HG03108 (cell line): ENCODE measurements at regions not wholly inside any gene's neighbourhood (a gene's known extent, or its start where the extent isn't known, plus 50 kb on each side); places are given as distances from the start of the nearest gene placed in this dataset.

Source experiments
- ATAC-seq: cut with Tn5 transposase; IDR thresholded peaks from one replicate; pipeline ENCODE4 v1.9.1; 2021; ENCODE audit warnings: moderate library complexity; ENCODE audit not compliant: unreplicated experiment

DNA sequence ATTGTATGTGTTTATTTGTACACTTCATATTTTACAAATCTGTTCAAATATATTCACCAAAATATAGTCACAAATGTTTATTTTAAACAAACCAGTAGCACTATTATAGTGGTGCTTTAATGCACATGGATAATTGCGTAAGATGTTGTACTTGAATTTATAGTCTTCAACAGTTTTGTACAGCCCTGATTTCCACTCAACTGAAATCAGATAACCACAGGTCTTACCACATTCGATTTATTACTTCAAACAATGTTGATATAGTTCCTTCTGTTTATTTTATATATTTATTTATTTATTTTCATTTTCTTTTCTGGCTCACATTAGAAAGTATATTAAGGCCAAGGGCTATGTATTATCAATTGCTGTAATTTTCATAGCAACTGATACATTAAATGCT is 99.4 kb upstream of the ZNF804A start:
- no peak for ATAC-seq

DNA sequence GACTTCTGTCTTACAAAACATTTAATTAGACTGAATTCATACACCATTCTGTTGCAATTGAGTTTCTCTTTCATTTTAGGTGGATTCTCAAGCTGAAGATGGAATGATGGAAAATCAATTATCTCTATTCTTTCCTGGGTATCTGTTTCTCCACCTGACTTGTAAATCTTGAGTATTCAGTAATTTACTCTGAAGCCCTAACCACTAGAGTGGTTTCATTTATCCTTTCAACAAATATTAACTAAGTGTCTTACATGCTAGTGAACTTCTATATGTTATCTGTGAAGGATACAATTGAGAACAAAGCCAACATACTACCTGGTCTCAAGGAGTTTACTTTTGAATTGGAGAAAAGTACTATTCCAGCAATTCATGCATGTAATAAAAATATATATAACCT is 94.1 kb upstream of the ZNF804A start:
- no peak for ATAC-seq

DNA sequence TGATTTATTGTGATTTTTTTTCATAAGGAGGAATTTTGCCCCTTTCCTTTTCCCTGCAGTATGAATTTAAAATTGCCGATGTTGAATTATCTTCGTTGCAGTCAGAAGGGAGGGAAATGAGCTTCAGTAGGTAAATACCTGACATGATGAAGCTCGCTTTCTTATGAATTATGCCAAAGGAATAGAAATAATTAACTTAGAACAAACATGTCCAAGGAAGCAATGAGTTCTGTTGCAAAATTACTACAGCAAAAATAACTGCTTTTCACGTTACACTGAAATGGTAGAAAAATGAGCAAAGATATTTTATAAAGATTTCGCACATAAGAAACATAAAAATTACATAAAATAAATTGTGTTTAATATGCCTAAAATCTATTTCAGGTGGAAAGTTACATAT is 91.1 kb upstream of the ZNF804A start:
- no peak for ATAC-seq

DNA sequence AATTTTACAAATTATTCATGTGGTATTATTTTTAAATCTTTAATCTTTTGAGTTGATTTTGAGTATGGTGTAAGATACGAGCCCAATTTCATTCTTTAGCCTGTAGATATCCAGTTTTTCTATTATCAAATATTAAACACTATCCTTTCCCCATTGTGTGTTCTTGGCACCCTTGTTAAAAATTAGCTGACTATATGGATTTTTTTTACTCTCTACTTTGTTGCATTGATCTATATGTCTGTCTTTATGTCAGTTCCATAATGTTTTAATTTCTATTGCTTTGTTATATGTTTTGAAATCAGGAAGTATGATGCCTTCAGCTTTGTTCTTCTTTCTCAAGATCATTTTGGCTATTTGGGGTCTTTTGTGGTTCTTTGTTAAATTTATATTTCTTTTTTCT is 80.9 kb upstream of the ZNF804A start:
- no peak for ATAC-seq

DNA sequence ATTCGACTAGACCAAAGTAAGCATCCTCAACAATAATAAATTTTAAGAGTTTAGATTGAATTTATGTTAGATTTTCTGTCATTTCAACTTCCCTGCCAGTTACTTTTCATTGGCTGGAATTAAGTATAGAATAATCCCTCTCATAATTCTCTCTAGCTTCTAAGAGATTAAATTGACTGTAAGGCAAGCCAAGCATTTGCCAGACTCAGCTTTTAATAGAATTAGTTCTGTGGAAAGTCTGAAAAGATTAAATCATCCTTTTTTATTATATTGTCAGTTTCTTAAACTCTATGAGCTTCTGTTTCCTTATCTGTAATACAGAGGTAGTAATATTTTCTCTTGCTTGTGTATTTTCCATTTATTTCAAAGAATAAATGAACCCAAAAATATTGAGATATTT is 77.9 kb upstream of the ZNF804A start:
- ATAC-seq, result no peak

DNA sequence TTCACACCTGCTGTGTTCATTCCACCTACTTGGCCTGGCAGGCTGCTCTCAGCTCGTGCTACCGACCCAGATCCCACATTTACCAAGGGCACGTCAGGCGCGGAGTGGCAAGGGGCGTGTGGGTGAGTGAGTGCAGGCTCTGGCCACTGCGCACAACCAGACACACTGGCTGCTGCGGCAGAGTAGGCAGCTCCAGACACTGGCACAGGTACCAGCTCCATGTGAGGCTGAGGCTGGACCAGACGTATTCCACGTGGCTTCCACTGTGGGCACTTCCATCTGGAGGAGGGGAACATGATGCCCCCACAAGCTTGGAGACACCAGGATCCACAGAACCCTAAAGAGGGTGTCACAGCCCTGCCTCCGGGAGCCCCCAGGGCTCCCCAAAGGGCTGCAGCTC is 74.6 kb upstream of the ZNF804A start:
- no peak for ATAC-seq

DNA sequence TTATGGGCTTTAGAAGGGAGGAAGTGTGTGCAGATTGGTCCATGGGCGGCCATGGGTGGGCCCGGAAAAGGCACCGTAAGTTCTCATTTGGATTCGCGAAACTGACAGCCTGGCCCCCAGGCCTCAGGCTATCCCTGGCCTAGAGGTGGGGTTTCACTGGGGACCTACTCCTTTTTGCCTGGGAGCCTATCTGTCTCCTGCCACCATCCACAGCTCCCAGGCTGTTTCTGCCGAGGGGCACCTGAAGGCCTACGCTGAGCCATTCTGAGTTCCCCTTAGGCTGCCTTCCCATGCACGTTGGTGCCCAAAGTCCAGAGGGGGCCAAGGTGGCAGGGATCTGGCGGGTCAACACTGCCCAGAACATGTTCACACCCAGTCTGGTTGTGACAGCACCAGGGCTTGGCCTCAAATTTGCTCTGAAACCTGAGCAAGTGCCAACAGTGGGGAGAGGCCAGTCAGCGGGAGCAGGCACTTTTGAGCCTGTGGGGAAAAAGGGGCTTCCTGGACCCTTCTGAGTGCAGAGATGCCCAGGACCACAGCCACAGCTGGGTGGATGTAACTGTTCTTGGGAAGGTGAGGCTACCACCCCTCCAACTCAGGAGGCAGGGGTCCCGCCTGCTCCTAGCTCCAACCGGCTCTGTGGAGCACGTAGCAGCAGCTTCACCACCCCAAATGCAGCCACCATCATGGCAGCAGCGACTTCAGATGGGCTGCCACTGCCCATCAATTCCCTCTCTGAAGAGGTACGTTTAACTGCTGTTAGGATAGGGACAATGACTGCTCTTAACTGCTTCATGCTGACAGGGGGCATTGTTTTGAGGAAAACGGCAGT is 73.6 kb upstream of the ZNF804A start:
- ATAC-seq, result no peak

DNA sequence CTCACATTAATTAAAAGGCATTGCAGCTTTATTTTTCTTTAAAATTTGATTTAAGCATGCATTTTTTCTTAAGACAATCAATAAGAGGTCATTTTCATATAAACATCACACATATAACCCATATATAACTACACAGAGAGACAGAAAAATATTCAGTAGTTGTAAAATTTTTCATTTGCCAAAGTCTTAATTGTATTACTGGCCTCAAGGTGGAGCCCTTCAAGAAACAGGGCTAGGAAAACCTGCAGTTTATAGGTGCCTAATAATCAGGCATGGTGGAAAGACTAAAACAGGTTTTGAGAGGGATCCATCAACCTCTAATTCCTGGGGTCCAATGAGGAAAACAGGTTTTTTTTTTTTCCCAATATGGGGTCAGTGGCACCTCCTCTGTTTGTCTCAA is 71.3 kb upstream of the ZNF804A start:
- ATAC-seq, result no peak

DNA sequence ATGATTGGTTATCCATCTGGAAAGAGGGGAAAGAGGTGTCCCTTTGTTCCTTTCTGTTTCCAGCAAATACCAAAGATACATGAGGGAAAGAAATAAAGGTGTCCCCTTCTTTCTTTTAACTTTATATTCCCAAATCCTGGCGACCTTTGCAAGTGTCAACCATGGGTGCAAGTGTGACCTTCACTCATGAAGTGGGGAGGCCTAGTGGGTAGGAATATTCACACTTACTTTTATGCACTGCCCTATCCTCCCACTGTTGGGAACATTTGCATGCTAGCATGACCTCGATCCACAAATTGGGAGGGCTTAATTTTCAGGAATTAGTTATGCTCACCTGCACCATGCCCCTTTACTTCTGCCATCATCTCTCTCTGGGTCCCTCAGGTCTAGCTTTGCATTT is 70.2 kb upstream of the ZNF804A start:
- no peak for ATAC-seq

DNA sequence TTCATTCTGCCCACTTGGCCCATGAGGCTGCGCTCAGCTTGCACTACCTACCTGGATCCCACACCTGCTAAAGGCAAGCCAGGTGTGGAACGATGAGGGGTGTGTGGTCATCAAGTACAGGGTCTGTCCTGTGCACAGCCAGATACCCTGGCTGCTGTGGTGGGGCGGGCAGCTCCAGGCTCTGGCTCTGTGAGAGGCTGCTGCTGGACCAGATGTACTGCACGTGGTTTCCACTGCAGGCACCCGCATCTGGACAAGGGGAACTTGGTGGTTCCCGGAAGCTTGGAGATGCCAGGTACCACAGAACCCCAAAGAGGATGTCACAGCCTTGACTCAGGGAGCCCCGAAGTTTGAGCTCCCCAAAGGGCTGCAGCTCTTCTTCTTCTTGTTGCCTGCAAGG is 68.1 kb upstream of the ZNF804A start:
- ATAC-seq, result no peak

DNA sequence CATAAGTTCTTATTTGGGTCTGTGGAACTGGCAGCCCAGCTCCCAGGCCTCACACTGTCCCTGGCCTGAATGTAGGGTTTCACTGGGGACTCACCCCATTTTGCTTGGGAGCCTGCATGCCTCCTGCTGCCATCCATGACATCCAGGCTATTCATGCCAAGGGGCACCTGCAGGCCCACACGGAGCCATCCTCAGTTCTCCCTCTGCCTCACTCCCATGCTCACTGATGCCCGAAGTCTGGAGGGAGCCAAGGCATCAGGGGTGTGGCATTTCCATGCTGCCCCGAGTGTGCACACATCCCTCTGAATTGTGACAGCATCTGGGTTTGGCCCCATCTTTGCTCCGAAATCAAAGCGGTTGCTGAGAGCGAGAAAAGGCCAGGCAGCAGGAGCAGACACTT is 67.4 kb upstream of the ZNF804A start:
- ATAC-seq, result no peak

DNA sequence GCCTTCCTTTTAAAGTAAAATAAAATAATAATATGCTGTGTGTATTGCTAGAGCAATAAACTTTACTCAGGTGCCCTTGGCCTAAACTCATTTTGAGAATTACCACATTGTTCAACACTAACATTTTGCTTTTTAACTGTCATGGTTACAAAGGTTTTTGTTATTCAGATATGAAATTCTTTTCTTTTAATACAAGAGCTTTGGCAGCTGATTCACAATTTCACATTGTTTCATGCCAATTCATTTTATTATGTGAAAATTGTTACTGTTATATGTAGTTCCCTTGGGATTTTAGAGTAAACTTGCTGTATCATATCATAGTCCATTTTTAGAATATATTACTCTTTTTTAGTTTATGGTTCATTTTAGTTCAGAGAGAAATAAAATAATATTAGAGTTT is 65.8 kb upstream of the ZNF804A start:
- no peak for ATAC-seq

DNA sequence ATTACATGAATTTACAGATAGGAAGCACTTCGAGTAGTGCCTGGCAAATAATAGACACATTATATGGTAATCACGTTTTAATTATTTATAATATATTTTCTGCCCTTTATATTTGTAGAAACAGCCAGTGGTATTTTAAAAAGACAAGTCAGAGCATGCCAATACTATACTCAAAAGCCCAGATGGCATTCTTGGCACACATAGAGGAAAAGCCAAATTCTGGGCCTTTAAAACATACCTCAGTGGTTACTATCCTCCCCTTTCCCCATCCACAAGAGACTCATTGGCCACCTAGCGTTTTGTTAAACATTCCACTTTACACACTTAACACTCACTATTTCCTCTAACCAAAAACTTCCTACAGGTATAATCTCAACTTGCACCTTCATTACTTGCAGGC is 63.3 kb upstream of the ZNF804A start:
- no peak for ATAC-seq

DNA sequence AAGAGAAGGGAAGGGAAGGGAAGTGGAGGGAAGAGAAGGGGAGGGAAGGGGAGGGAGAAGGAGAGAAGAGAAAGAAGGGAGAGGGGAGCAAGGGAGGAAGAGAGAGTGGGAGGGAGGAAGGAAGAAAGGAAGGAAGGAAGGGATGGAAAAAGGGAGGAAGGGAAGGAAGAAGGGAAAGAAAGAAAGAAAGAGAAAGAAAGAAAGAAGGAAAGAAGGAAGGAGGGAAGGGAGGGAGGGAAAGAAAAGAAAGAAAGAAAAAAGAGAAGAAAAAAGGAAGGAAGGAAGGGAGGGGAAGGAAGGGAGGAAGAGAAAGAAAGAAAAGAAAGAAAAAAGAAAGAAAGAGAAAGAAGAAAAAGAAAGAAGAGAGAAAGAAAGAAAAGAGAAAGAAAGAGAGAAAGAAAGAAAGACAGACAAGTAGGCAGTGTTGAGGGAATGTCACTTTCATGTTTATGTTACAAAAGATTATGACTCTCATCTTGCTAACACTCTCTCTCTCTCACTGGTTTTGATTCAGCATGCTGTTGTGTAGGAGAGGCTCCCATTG is 58.0 kb upstream of the ZNF804A start:
- no peak for ATAC-seq

DNA sequence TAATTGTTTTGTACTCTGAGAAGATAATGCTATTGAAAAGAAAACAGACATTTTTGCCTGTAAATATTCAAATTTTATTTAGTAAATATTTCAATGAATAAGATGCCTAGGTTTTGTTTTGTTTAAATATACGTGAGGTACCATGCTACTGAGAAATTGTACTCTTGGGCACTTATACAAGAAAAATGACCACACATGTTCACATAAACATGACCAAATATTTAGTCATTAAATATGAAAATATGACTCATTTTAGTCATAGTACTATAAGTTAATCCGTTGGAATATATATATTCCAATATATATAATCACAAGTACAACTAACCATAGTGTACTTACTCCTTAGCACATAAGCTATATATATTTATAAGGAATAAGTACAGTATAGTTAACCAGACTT is 56.7 kb upstream of the ZNF804A start:
- no peak for ATAC-seq

DNA sequence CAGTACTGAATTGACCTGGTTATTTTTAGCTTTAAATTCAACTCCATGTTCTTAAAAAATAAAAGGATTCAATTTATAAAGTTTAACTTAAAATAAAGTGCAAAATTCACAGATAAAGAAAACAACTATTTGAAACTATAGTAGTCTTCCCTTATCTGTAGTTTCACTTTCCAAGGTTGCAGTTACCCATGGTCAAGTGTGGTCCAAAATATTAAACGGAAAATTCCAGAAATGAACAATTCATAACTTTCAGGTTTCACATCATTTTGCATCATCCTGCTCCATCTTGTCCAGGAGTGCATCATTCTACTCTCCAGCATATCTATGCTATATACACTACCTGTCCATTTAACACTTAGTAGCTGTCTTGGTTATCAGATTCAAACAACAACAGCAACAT is 54.5 kb upstream of the ZNF804A start:
- ATAC-seq, result no peak
